ENCODE measurements at regions not wholly inside any gene's neighbourhood (a gene's known extent, or its start where the extent isn't known, plus 50 kb on each side); places are given as distances from the start of the nearest gene placed in this dataset.

DNA sequence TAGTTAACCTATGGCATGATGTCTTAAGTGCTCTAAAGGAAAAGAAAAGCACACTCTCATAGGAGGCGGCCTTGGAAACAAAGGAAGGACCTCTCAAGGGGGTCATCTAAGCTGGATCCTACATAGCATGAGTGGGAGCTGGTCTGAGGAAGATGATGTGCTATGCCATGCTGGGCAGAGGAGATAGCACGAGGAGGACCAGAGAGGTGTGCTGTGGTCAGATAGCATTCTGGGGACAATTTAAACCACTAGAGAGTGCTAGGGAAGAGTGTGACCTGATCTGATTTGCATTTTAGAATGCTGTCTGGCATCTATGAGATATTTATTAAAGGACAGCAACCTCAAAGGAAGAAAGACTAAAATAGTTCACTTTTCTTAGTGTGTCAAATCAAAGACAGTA, 910.1 kb upstream of the CELF4 start:
- TF ChIP-seq, protein P1, sequence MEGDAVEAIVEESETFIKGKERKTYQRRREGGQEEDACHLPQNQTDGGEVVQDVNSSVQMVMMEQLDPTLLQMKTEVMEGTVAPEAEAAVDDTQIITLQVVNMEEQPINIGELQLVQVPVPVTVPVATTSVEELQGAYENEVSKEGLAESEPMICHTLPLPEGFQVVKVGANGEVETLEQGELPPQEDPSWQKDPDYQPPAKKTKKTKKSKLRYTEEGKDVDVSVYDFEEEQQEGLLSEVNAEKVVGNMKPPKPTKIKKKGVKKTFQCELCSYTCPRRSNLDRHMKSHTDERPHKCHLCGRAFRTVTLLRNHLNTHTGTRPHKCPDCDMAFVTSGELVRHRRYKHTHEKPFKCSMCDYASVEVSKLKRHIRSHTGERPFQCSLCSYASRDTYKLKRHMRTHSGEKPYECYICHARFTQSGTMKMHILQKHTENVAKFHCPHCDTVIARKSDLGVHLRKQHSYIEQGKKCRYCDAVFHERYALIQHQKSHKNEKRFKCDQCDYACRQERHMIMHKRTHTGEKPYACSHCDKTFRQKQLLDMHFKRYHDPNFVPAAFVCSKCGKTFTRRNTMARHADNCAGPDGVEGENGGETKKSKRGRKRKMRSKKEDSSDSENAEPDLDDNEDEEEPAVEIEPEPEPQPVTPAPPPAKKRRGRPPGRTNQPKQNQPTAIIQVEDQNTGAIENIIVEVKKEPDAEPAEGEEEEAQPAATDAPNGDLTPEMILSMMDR (conservative IDR thresholded peaks at IDR 0.05): no peak
- 86 to 100% methylated on average over 2 of the region's 2 CpGs for WGBS, 2 experiments (ENCODE audit: insufficient coverage in 1 of 2, insufficient read length in 1 of 2)
- Mint-ChIP-seq H3K9me3 (peaks cover 20% of the 10 kb centered on the region), H3K27ac (no peak overlapping the region), H3K36me3 (ENCODE audit: low read depth) (no peaks in the 10 kb centered on the region), H3K27me3 (ENCODE audit: insufficient read depth) (no peaks in the 10 kb centered on the region), H3K4me3 (no peak overlapping the region), H3K4me1 (no peaks in the 10 kb centered on the region)
- H3K27me3 ChIP-seq (ENCODE audit: control insufficient read depth, insufficient read depth, low read length, poor library complexity, severe bottlenecking): no peaks in the 10 kb centered on the region
- no peak overlapping the region for H3K4me3 ChIP-seq (ENCODE audit: low read length)
- no peaks in the 10 kb centered on the region for H3K36me3 ChIP-seq (ENCODE audit: control insufficient read depth, insufficient read depth, low read length)
- DNase-seq: no peak
- H3K27ac ChIP-seq (ENCODE audit: low read depth, low read length): no peak overlapping the region
- H3K9me3 ChIP-seq (ENCODE audit: control insufficient read depth, low read length): peaks cover 8% of the 10 kb centered on the region
- no peak overlapping the region for H3K9ac ChIP-seq (ENCODE audit: extremely low read depth, low read length, poor library complexity, severe bottlenecking)
- H3K4me1 ChIP-seq (ENCODE audit: control insufficient read depth, insufficient read depth, low read length): no peaks in the 10 kb centered on the region

DNA sequence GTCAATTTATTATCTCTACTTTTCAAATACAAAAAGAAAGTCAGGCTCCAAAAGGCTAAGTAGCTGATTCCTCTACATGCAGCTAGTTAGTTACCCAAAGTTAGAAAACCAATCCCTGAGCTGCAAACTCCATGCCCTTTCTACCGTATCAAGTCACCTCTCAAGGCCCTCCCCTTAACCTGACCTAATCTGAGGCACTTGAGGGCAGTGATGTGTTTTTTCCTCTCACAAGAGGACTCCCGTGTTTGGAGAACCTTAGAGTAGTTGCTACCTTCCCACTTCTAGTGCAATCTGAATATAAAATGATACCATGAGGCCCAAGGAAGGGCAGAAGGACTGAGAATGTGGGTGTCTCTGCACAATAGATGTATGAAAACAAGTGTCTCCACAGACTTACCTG, 907.9 kb upstream of the CELF4 start:
- no peak overlapping the region for H3K9ac ChIP-seq (ENCODE audit: extremely low read depth, low read length, poor library complexity, severe bottlenecking)
- no peaks in the 10 kb centered on the region for H3K9me3 ChIP-seq (ENCODE audit: control insufficient read depth, low read length)
- DNase-seq: no peak
- Mint-ChIP-seq H3K4me1 (peaks cover 3% of the 10 kb centered on the region), H3K27ac (no peak overlapping the region), H3K27me3 (ENCODE audit: insufficient read depth) (peaks cover 5% of the 10 kb centered on the region), H3K4me3 (no peak overlapping the region), H3K9me3 (peaks cover 10% of the 10 kb centered on the region), H3K36me3 (ENCODE audit: low read depth) (no peaks in the 10 kb centered on the region)
- H3K4me1 ChIP-seq (ENCODE audit: control insufficient read depth, insufficient read depth, low read length): no peaks in the 10 kb centered on the region
- TF ChIP-seq, protein P1 (conservative IDR thresholded peaks at IDR 0.05): no peak
- 95 to 100% methylated on average over 2 of the region's 2 CpGs for WGBS, 2 experiments (ENCODE audit: insufficient coverage in 1 of 2, insufficient read length in 1 of 2)
- no peaks in the 10 kb centered on the region for H3K36me3 ChIP-seq (ENCODE audit: control insufficient read depth, insufficient read depth, low read length)
- H3K27me3 ChIP-seq (ENCODE audit: control insufficient read depth, insufficient read depth, low read length, poor library complexity, severe bottlenecking): no peaks in the 10 kb centered on the region
- no peak overlapping the region for H3K4me3 ChIP-seq (ENCODE audit: low read length)
- no peak overlapping the region for H3K27ac ChIP-seq (ENCODE audit: low read depth, low read length)

DNA sequence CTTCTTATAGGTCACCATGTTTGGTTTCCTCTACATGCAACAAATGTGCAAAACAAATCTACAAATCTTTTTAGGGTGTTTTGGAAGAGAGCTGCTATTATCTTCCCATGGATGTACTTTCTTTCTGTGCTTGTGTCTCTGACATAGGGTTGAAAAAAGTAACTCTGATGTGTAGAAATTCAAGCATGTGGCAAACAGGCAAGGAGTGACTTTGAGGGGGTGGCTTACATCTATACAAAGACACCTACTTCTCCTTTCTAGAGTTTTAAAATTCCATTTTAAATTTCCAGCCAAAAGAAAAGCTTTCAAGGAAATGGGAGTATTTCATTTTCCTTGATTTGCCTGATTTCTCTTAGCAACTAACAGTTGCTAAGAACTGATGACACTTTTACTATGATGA, 904.8 kb upstream of the CELF4 start:
- peaks cover 7% of the 10 kb centered on the region for H3K9me3 Mint-ChIP-seq
- Histone ChIP-seq H3K36me3 (ENCODE audit: control insufficient read depth, insufficient read depth, low read length) (no peaks in the 10 kb centered on the region), H3K9me3 (ENCODE audit: control insufficient read depth, low read length) (no peaks in the 10 kb centered on the region), H3K27ac (ENCODE audit: low read depth, low read length) (no peak overlapping the region), H3K4me1 (ENCODE audit: control insufficient read depth, insufficient read depth, low read length) (no peaks in the 10 kb centered on the region), H3K27me3 (ENCODE audit: control insufficient read depth, insufficient read depth, low read length, poor library complexity, severe bottlenecking) (no peaks in the 10 kb centered on the region), H3K4me3 (ENCODE audit: low read length) (no peak overlapping the region), H3K9ac (ENCODE audit: extremely low read depth, low read length, poor library complexity, severe bottlenecking) (no peak overlapping the region)
- TF ChIP-seq, protein P1 (conservative IDR thresholded peaks at IDR 0.05): no peak
- H3K4me3 Mint-ChIP-seq: no peak overlapping the region
- no peak for DNase-seq
- peaks cover 3% of the 10 kb centered on the region for H3K4me1 Mint-ChIP-seq
- no peaks in the 10 kb centered on the region for H3K36me3 Mint-ChIP-seq (ENCODE audit: low read depth)
- no peak overlapping the region for H3K27ac Mint-ChIP-seq
- H3K27me3 Mint-ChIP-seq (ENCODE audit: insufficient read depth): peaks cover 6% of the 10 kb centered on the region

All from endodermal cell (in vitro differentiated cells).